ENCODE measurements at regions not wholly inside any gene's neighbourhood (a gene's known extent, or its start where the extent isn't known, plus 50 kb on each side); places are given as distances from the start of the nearest gene placed in this dataset.

DNA sequence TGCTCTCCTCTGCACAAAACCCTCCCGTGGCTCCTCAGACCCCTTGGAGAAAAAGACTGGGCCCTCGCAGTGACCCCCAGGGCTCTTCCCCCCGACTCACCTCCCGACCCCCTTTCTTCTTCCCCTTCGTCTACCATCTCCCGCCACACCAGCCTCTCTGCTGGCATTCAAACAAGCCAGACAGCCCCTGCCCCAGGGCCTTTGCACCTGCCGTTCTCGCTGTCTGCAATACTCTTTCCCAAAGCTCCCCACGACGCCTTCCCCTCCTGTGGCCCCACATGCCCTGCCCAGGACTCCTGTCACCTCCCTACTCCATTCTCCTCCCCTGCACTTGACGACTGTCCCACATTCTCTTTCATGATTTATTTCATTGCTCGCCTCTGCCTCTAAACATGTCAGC is 115.7 kb downstream of the PHETA1 start:
- Histone ChIP-seq H3K9me2 (replicated peaks; ENCODE audit: control insufficient read depth, low read length) (no peaks in the 10 kb centered on the region), H3K4me1 (ENCODE audit: control insufficient read depth, low read length) (no peaks in the 10 kb centered on the region), H4K20me1 (ENCODE audit: control insufficient read depth, insufficient read depth, low read depth, low read length) (no peaks in the 10 kb centered on the region), H3K4me2 (ENCODE audit: low read length) (no peak overlapping the region), H3K79me2 (ENCODE audit: control insufficient read depth, low read length) (no peaks in the 10 kb centered on the region), H3K27me3 (ENCODE audit: control insufficient read depth, low read length) (no peaks in the 10 kb centered on the region), H3K4me3 (ENCODE audit: low read length) (no peak overlapping the region), H3F3A (ENCODE audit: control insufficient read depth, insufficient read depth) (no peaks in the 10 kb centered on the region), H3K36me3 (ENCODE audit: control insufficient read depth, low read length) (no peaks in the 10 kb centered on the region), H3K9me3 (ENCODE audit: control insufficient read depth, insufficient read depth, low read length) (no peaks in the 10 kb centered on the region), H3K27ac (ENCODE audit: low read depth, low read length) (no peak overlapping the region)
- TF ChIP-seq EZH2phosphoT487 (IDR thresholded peaks at IDR 0.05; ENCODE audit: borderline replicate concordance, low read length), result no peak
- TF ChIP-seq, protein P1, sequence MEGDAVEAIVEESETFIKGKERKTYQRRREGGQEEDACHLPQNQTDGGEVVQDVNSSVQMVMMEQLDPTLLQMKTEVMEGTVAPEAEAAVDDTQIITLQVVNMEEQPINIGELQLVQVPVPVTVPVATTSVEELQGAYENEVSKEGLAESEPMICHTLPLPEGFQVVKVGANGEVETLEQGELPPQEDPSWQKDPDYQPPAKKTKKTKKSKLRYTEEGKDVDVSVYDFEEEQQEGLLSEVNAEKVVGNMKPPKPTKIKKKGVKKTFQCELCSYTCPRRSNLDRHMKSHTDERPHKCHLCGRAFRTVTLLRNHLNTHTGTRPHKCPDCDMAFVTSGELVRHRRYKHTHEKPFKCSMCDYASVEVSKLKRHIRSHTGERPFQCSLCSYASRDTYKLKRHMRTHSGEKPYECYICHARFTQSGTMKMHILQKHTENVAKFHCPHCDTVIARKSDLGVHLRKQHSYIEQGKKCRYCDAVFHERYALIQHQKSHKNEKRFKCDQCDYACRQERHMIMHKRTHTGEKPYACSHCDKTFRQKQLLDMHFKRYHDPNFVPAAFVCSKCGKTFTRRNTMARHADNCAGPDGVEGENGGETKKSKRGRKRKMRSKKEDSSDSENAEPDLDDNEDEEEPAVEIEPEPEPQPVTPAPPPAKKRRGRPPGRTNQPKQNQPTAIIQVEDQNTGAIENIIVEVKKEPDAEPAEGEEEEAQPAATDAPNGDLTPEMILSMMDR (IDR thresholded peaks at IDR 0.05; ENCODE audit: low read depth, low read length, poor library complexity, severe bottlenecking), result no peak

- Histone ChIP-seq H3K4me1 (ENCODE audit: control insufficient read depth, low read length) (no peaks in the 10 kb centered on the region), H3F3A (ENCODE audit: control insufficient read depth, insufficient read depth) (no peaks in the 10 kb centered on the region), H3K27ac (ENCODE audit: low read depth, low read length) (no peak overlapping the region), H3K79me2 (ENCODE audit: control insufficient read depth, low read length) (no peaks in the 10 kb centered on the region), H3K4me3 (ENCODE audit: low read length) (no peak overlapping the region), H4K20me1 (ENCODE audit: control insufficient read depth, insufficient read depth, low read depth, low read length) (no peaks in the 10 kb centered on the region), H3K27me3 (ENCODE audit: control insufficient read depth, low read length) (no peaks in the 10 kb centered on the region), H3K9me2 (replicated peaks; ENCODE audit: control insufficient read depth, low read length) (no peaks in the 10 kb centered on the region), H3K9me3 (ENCODE audit: control insufficient read depth, insufficient read depth, low read length) (no peaks in the 10 kb centered on the region), H3K4me2 (ENCODE audit: low read length) (no peak overlapping the region), H3K36me3 (ENCODE audit: control insufficient read depth, low read length) (no peaks in the 10 kb centered on the region)
- no peak for TF ChIP-seq EZH2phosphoT487 (IDR thresholded peaks at IDR 0.05; ENCODE audit: borderline replicate concordance, low read length)
- TF ChIP-seq, protein P1 (IDR thresholded peaks at IDR 0.05; ENCODE audit: low read depth, low read length, poor library complexity, severe bottlenecking), result no peak
These were observed 117.1 kb downstream of the PHETA1 start for GRCh38 chr12:111251787-111252186.

DNA sequence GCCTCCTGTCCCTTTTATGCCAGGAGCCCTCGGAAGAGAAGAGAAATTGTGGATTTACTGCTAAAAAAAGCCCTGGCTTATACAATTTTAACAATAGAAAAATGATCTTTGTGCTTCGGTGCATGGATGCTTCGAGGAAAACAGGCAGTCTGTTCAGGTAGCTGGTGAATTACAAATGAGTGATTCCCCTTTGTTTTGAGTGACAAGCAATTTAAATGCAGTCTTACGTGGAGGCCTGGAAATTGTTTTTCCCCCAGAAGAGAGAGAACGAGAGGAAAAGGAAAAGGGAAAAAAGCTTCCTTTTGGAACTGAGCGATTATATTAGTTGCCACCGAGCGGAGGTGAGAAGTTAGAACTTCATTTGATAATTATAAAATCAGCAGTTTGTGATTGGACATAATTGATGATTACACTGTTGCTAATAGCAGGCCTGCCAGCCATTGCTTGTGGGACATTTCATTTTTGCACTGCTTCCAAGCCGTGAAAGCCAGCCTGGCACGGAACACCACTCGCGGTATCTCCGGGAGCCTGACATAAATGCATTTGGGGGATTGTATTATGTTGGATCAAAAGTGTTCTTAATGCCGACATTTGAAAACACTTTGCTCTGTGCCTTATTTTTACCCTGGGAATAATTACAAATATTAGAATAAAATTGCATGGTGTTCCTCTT is 117.7 kb downstream of the PHETA1 start:
- no peaks in the 10 kb centered on the region for H3K4me1 ChIP-seq (ENCODE audit: control insufficient read depth, low read length)
- H4K20me1 ChIP-seq (ENCODE audit: control insufficient read depth, insufficient read depth, low read depth, low read length), result no peaks in the 10 kb centered on the region
- H3K9me2 ChIP-seq (replicated peaks; ENCODE audit: control insufficient read depth, low read length), result no peaks in the 10 kb centered on the region
- H3K36me3 ChIP-seq (ENCODE audit: control insufficient read depth, low read length), result no peaks in the 10 kb centered on the region
- no peaks in the 10 kb centered on the region for H3K79me2 ChIP-seq (ENCODE audit: control insufficient read depth, low read length)
- H3K27ac ChIP-seq (ENCODE audit: low read depth, low read length), result no peak overlapping the region
- H3K4me3 ChIP-seq (ENCODE audit: low read length), result no peak overlapping the region
- no peaks in the 10 kb centered on the region for H3K9me3 ChIP-seq (ENCODE audit: control insufficient read depth, insufficient read depth, low read length)
- TF ChIP-seq, protein P1 (IDR thresholded peaks at IDR 0.05; ENCODE audit: low read depth, low read length, poor library complexity, severe bottlenecking), result no peak
- TF ChIP-seq EZH2phosphoT487 (IDR thresholded peaks at IDR 0.05; ENCODE audit: borderline replicate concordance, low read length), result no peak
- no peak overlapping the region for H3K4me2 ChIP-seq (ENCODE audit: low read length)
- no peaks in the 10 kb centered on the region for H3F3A ChIP-seq (ENCODE audit: control insufficient read depth, insufficient read depth)
- no peaks in the 10 kb centered on the region for H3K27me3 ChIP-seq (ENCODE audit: control insufficient read depth, low read length)
